ENCODE measurements at regions not wholly inside any gene's neighbourhood (a gene's known extent, or its start where the extent isn't known, plus 50 kb on each side); places are given as distances from the start of the nearest gene placed in this dataset.

GRCh38 chr10:14415676-14416307 lies 85.1 kb upstream of the FRMD4A start (continued):
- TF ChIP-seq GABPA (IDR thresholded peaks at IDR 0.05; ENCODE audit: borderline replicate concordance, insufficient read depth, low read length): no peak
- no peak for TF ChIP-seq CHD2 (IDR thresholded peaks at IDR 0.05; ENCODE audit: low read length)

Data from H1 (cell line).